OCI-LY1 (cell line): ENCODE measurements at regions not wholly inside any gene's neighbourhood (a gene's known extent, or its start where the extent isn't known, plus 50 kb on each side); places are given as distances from the start of the nearest gene placed in this dataset.

Experiments
- H2AFZ ChIP-seq: fragments of 200-600 bp; sonication (generic), shearing (Covaris generic); 2 replicates; pipeline ENCODE4 v1.6.0; 2014; ENCODE audit warnings: antibody characterized with exemption, mild to moderate bottlenecking, low read length
- H3F3A ChIP-seq: fragments of 200-600 bp; sonication (generic), shearing (Covaris generic); 2 replicates; pipeline ENCODE4 v1.6.0; 2014; ENCODE audit warnings: mild to moderate bottlenecking, antibody characterized with exemption, low read length, moderate library complexity; ENCODE audit not compliant: insufficient read depth
- H3K27ac ChIP-seq: fragments of 200-600 bp; sonication (generic); 2 replicates; pipeline ENCODE4 v1.5.1; 2014; ENCODE audit warnings: low read length, mixed run types, mild to moderate bottlenecking, low read depth; ENCODE audit not compliant: poor library complexity, severe bottlenecking
- H3K27me3 ChIP-seq: fragments of 200-600 bp; sonication (generic); 2 replicates; pipeline ENCODE4 v1.6.0; 2014; ENCODE audit warnings: antibody characterized with exemption, mild to moderate bottlenecking, low read length, moderate library complexity; ENCODE audit not compliant: insufficient read depth
- H3K36me3 ChIP-seq: fragments of 200-600 bp; sonication (generic); 2 replicates; pipeline ENCODE4 v1.6.1; 2014; ENCODE audit warnings: mild to moderate bottlenecking, antibody characterized with exemption, low read length, moderate library complexity, mixed read lengths; ENCODE audit not compliant: insufficient read depth
- H3K4me1 ChIP-seq: fragments of 200-600 bp; sonication (generic); 2 replicates; pipeline ENCODE4 v1.5.1; 2014; ENCODE audit warnings: mild to moderate bottlenecking, low read length, moderate library complexity; ENCODE audit not compliant: insufficient read depth, severe bottlenecking
- H3K4me2 ChIP-seq: fragments of 200-600 bp; sonication (generic), shearing (Covaris generic); 2 replicates; pipeline ENCODE4 v1.6.1; 2014; ENCODE audit warnings: low read length
- H3K4me3 ChIP-seq: fragments of 200-600 bp; sonication (generic); 2 replicates; pipeline ENCODE4 v1.5.1; 2014; ENCODE audit warnings: low read length, low read depth, mild to moderate bottlenecking, mixed read lengths; ENCODE audit not compliant: poor library complexity, severe bottlenecking
- H3K79me2 ChIP-seq: fragments of 200-600 bp; shearing (Covaris generic); 2 replicates; pipeline ENCODE4 v1.6.1; 2016; ENCODE audit warnings: mixed run types, low read length, mixed read lengths; ENCODE audit not compliant: insufficient read depth
- H3K9ac ChIP-seq: fragments of 200-600 bp; sonication (generic), shearing (Covaris generic); 2 replicates; pipeline ENCODE4 v1.6.1; 2014; ENCODE audit warnings: mild to moderate bottlenecking, low read length, mixed read lengths
- H3K9me2 ChIP-seq: fragments of 200-600 bp; sonication (generic), shearing (Covaris generic); 2 replicates; pipeline ENCODE4 v1.6.1; 2014; ENCODE audit warnings: low read depth, mild to moderate bottlenecking, low read length, mixed read lengths
- H3K9me3 ChIP-seq: fragments of 200-600 bp; shearing (Covaris generic); 2 replicates; pipeline ENCODE4 v1.6.1; 2014; ENCODE audit warnings: low read length, mixed read lengths
- H4K20me1 ChIP-seq: fragments of 200-600 bp; sonication (generic), shearing (Covaris generic); 2 replicates; pipeline ENCODE4 v1.6.0; 2016; ENCODE audit warnings: mild to moderate bottlenecking, low read length; ENCODE audit not compliant: insufficient read depth
- CTCF ChIP-seq: fragments of 200-600 bp; sonication (generic), shearing (Covaris generic); IDR thresholded peaks from 2 replicates; pipeline ENCODE4 v1.5.1; 2017; ENCODE audit warnings: mild to moderate bottlenecking, antibody characterized with exemption, low read length, moderate library complexity, mixed read lengths
- EZH2 ChIP-seq: fragments of 200-600 bp; sonication (generic), shearing (Covaris generic); IDR thresholded peaks from 2 replicates; pipeline ENCODE4 v1.8.0; 2017; ENCODE audit warnings: borderline replicate concordance, mixed run types, mild to moderate bottlenecking, antibody characterized with exemption, low read length, moderate library complexity, mixed read lengths

GRCh38 chr9:23306731-23307130 lies 519.3 kb downstream of the ELAVL2 start:
- no peak overlapping the region for H3K4me2 ChIP-seq
- no peaks in the 10 kb centered on the region for H3K36me3 ChIP-seq
- H3K9me3 ChIP-seq = no peaks in the 10 kb centered on the region
- no peaks in the 10 kb centered on the region for H3K9me2 ChIP-seq
- H2AFZ ChIP-seq = no peak overlapping the region
- no peaks in the 10 kb centered on the region for H3K27me3 ChIP-seq
- TF ChIP-seq CTCF (no peak), EZH2 (no peak)
- H3K4me1 ChIP-seq = no peaks in the 10 kb centered on the region
- H4K20me1 ChIP-seq = no peaks in the 10 kb centered on the region
- H3F3A ChIP-seq = no peaks in the 10 kb centered on the region
- H3K4me3 ChIP-seq = no peak overlapping the region
- no peak overlapping the region for H3K27ac ChIP-seq
- H3K79me2 ChIP-seq = no peaks in the 10 kb centered on the region
- no peak overlapping the region for H3K9ac ChIP-seq

GRCh38 chr9:23307731-23308513 lies 518.1 kb downstream of the ELAVL2 start:
- Histone ChIP-seq H3K4me2 (no peak overlapping the region), H3F3A (no peaks in the 10 kb centered on the region), H3K4me3 (no peak overlapping the region), H3K27ac (no peak overlapping the region), H3K27me3 (no peaks in the 10 kb centered on the region), H3K79me2 (no peaks in the 10 kb centered on the region), H3K4me1 (no peaks in the 10 kb centered on the region), H4K20me1 (no peaks in the 10 kb centered on the region), H3K36me3 (no peaks in the 10 kb centered on the region), H3K9me2 (no peaks in the 10 kb centered on the region), H2AFZ (no peak overlapping the region), H3K9me3 (no peaks in the 10 kb centered on the region), H3K9ac (no peak overlapping the region)
- no peak for TF ChIP-seq CTCF
- no peak for TF ChIP-seq EZH2

GRCh38 chr9:23309800-23310199 lies 516.2 kb downstream of the ELAVL2 start:
- no peaks in the 10 kb centered on the region for H3K9me3 ChIP-seq
- no peaks in the 10 kb centered on the region for H3K79me2 ChIP-seq
- H3K9me2 ChIP-seq = no peaks in the 10 kb centered on the region
- H3K27ac ChIP-seq = no peak overlapping the region
- H3K9ac ChIP-seq = no peak overlapping the region
- H3K27me3 ChIP-seq = no peaks in the 10 kb centered on the region
- H3K4me3 ChIP-seq = no peak overlapping the region
- H3F3A ChIP-seq = no peaks in the 10 kb centered on the region
- H4K20me1 ChIP-seq = no peaks in the 10 kb centered on the region
- no peak overlapping the region for H3K4me2 ChIP-seq
- H2AFZ ChIP-seq = no peak overlapping the region
- no peaks in the 10 kb centered on the region for H3K36me3 ChIP-seq
- no peaks in the 10 kb centered on the region for H3K4me1 ChIP-seq
- TF ChIP-seq CTCF (no peak), EZH2 (no peak)
